Neutrophil (primary cell): ENCODE measurements at regions not wholly inside any gene's neighbourhood (a gene's known extent, or its start where the extent isn't known, plus 50 kb on each side); places are given as distances from the start of the nearest gene placed in this dataset.

ENCODE experiments used
- H3K27ac ChIP-seq: fragments of 200-600 bp; sonication (generic); 2 replicates; pipeline ENCODE4 v1.5.1; 2016; ENCODE audit warnings: mild to moderate bottlenecking, moderate library complexity
- H3K27me3 ChIP-seq: fragments of 200-600 bp; sonication (generic); 2 replicates; pipeline ENCODE4 v1.6.0; 2016; ENCODE audit warnings: mild to moderate bottlenecking
- H3K36me3 ChIP-seq: fragments of 200-600 bp; sonication (generic); 2 replicates; pipeline ENCODE4 v1.5.1; 2017
- H3K4me1 ChIP-seq, 2 experiments: fragments of 200-600 bp in 1 of 2; sonication (generic) in 1 of 2; 1 replicate in 1 of 2; 2 replicates in 1 of 2; pipeline versions ENCODE4 v1.5.1 to v1.6.1; 2013 to 2016; ENCODE audit warnings: low read depth in 1 of 2, low read length in 1 of 2, mild to moderate bottlenecking in 1 of 2, moderate library complexity in 1 of 2; ENCODE audit not compliant: control insufficient read depth in 1 of 2, insufficient read depth in 1 of 2
- H3K4me3 ChIP-seq, 2 experiments: fragments of 200-600 bp in 1 of 2; sonication (generic) in 1 of 2; 1 replicate in 1 of 2; 2 replicates in 1 of 2; pipeline ENCODE4 v1.5.1; 2013 to 2016; ENCODE audit warnings: low read depth in 1 of 2, low read length in 1 of 2, mild to moderate bottlenecking in 1 of 2, moderate library complexity in 1 of 2
- H3K9me3 ChIP-seq: fragments of 200-600 bp; sonication (generic); 2 replicates; pipeline ENCODE4 v1.5.1; 2016
- TF ChIP-seq, protein P1 (sequence below): fragments of 200-600 bp; sonication (generic); IDR thresholded peaks from 2 replicates; pipeline ENCODE4 v1.5.1; 2016; ENCODE audit warnings: antibody characterized with exemption

DNA sequence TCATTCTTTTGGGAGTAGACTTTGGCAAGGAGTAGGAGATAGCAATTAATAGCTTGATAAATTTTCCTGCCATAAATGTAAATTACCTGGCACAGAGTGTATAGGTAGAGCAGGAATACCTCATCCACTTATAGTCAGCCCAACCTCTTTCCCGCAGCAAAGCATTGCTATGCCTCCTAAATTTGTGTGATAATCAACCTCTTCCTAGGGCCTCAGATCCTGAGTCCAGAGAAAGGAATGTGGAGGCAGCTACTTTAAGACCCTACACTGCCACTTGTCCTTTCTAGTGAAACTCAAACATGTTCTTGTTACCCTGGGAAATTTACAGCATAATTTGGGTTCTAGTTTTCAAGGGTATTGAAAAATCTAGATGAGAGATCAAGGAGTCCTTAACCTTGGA is 919.0 kb downstream of the RAPGEF2 start:
- H3K36me3 ChIP-seq: no peaks in the 10 kb centered on the region
- no peaks in the 10 kb centered on the region for H3K27me3 ChIP-seq
- no peak overlapping the region for H3K4me3 ChIP-seq
- no peaks in the 10 kb centered on the region for H3K4me1 ChIP-seq
- H3K27ac ChIP-seq: no peak overlapping the region
- TF ChIP-seq, protein P1, sequence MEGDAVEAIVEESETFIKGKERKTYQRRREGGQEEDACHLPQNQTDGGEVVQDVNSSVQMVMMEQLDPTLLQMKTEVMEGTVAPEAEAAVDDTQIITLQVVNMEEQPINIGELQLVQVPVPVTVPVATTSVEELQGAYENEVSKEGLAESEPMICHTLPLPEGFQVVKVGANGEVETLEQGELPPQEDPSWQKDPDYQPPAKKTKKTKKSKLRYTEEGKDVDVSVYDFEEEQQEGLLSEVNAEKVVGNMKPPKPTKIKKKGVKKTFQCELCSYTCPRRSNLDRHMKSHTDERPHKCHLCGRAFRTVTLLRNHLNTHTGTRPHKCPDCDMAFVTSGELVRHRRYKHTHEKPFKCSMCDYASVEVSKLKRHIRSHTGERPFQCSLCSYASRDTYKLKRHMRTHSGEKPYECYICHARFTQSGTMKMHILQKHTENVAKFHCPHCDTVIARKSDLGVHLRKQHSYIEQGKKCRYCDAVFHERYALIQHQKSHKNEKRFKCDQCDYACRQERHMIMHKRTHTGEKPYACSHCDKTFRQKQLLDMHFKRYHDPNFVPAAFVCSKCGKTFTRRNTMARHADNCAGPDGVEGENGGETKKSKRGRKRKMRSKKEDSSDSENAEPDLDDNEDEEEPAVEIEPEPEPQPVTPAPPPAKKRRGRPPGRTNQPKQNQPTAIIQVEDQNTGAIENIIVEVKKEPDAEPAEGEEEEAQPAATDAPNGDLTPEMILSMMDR: no peak
- H3K9me3 ChIP-seq: no peaks in the 10 kb centered on the region

DNA sequence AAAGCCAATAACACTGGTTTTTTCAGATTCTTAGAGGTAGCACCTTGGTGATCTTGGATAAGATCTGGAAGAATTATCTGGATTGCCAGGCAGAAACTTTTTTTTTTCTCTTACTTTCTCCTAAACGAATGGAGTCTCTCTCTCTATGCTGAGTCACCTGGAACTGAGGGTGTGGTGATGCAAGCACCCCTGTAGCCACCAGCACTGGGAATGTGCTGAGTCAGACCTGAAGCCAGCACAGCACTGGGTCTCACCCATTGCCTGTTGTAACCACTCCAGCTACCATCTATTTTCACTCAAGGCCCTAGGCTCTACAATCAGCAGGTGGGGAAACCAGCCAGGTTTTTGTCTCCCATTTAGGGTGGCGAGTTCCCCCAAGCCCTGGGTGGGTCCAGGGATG is 923.8 kb downstream of the RAPGEF2 start:
- Histone ChIP-seq H3K4me1 (no peaks in the 10 kb centered on the region), H3K36me3 (no peaks in the 10 kb centered on the region), H3K27ac (no peak overlapping the region), H3K27me3 (no peaks in the 10 kb centered on the region), H3K9me3 (no peaks in the 10 kb centered on the region), H3K4me3 (no peak overlapping the region)
- TF ChIP-seq, protein P1: no peak

DNA sequence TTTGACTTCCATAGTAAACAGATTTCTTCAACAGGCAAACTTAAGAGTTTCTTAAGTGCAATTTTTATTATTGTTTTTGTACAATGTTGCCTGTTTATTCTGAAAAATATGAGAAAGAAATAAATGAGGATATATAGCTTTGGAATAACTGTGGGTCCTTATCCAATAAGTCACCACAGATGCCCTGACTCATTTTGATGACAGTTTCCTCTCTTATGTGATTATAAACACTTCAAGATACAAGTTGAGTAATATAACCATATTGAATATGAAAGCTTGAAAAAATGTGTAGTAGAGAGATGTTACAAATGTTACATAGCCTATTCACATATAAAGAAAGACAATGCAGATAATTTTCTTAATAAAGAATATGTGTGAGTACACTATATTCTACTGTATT is 931.6 kb downstream of the RAPGEF2 start:
- no peak overlapping the region for H3K4me3 ChIP-seq
- H3K27ac ChIP-seq: no peak overlapping the region
- no peaks in the 10 kb centered on the region for H3K36me3 ChIP-seq
- no peaks in the 10 kb centered on the region for H3K9me3 ChIP-seq
- no peaks in the 10 kb centered on the region for H3K27me3 ChIP-seq
- TF ChIP-seq, protein P1: no peak
- no peaks in the 10 kb centered on the region for H3K4me1 ChIP-seq

DNA sequence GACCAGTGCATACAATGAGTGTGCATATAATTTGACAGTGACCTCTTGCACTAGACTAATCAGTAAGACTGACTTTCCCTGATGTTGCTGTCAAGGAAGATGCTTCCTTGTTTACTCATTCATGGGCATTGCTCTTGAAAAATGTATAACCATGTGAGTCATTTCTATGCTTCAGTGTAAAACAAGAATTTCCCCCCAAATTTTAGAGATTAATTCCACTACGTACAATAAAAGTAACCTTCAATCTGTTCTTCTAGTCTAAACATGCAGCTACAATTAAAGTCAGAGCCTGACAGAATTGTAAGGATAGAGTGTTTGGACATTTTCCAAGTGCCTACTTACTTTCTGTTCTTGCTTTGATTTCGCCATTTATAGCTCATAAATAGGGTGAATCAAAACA is 935.7 kb downstream of the RAPGEF2 start:
- Histone ChIP-seq H3K4me3 (no peak overlapping the region), H3K4me1 (no peaks in the 10 kb centered on the region)

DNA sequence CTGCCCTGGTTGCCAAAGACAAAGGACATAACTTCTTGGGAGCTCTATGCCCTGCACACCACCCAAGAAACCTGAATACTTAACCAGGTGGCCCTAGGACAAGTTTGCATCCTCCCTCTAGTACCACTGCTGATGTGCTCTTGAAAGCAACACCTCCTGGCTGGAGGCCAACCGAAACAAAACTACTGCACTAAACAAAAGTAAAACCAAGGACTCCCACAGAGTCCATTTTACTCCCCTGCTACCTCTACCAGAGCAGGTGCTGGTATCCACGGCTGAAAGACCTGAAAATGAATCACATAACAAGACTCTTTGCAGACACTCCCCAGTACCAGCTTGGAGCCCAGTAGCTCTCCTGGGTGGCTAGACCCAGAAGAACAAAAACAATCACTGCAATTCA is 941.8 kb downstream of the RAPGEF2 start:
- Histone ChIP-seq H3K9me3 (no peaks in the 10 kb centered on the region), H3K4me1 (no peaks in the 10 kb centered on the region), H3K27me3 (no peaks in the 10 kb centered on the region), H3K27ac (no peak overlapping the region), H3K4me3 (no peak overlapping the region), H3K36me3 (no peaks in the 10 kb centered on the region)
- TF ChIP-seq, protein P1: no peak

More for the DNA sequence above, 935.7 kb downstream of the RAPGEF2 start:
- Histone ChIP-seq H3K36me3 (no peaks in the 10 kb centered on the region), H3K27me3 (no peaks in the 10 kb centered on the region), H3K9me3 (no peaks in the 10 kb centered on the region), H3K27ac (no peak overlapping the region)
- TF ChIP-seq, protein P1: no peak
